ENCODE measurements at regions not wholly inside any gene's neighbourhood (a gene's known extent, or its start where the extent isn't known, plus 50 kb on each side); places are given as distances from the start of the nearest gene placed in this dataset.

DNA sequence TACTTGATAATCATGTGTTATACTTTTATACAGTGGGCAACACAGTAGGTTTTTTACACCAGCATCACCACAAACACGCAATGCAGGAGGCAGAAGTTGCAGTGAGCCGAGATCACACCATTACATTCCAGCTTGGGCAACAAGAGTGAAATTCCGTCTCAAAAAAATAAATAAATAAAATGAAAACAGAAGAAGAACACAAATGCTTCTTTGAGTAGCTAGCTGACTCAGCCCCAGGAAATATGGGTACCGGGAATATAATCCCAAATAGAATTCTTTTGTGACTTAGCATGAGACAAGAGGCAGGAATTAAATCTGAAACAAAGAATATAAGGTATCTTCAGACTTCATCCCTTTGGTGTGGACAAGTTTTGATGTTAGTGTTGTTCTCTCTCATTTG is 164.2 kb upstream of the ATXN1 start:
- WGBS, result 97% methylated on average over 4 of the region's 4 CpGs
- no peak overlapping the region for H3K27ac ChIP-seq (ENCODE audit: low read depth, low read length)
- no peaks in the 10 kb centered on the region for H3K4me1 ChIP-seq (ENCODE audit: insufficient read depth, low read length)
- H3K27me3 ChIP-seq (ENCODE audit: insufficient read depth, low read length), result no peaks in the 10 kb centered on the region
- no peak overlapping the region for H3K4me3 ChIP-seq (ENCODE audit: low read length)
- no peaks in the 10 kb centered on the region for H3K9me3 ChIP-seq (ENCODE audit: insufficient read depth, low read depth, low read length)
- no peak overlapping the region for H3K9ac ChIP-seq (ENCODE audit: low read depth, low read length)
- no peaks in the 10 kb centered on the region for H3K36me3 ChIP-seq (ENCODE audit: insufficient read depth, low read length)

DNA sequence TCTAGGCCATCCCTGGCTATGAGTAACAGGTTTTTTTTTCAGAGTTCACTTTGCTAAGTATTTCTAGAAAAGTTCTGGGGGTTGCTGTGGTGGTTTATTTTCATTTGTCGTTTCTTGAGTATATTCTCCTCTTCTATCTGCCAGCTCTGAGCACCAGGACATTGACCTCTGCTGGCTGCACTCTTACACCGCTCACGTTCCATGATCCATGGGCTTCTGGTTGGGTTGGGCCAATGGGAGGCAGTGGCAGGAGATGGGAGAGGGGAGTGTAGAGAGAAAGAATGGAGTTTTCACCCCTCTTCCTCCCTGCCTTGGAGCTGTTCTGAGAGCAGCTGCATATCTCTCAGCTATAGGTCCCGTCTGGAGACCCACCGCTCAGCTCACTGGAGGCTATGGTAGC is 161.0 kb upstream of the ATXN1 start:
- no peaks in the 10 kb centered on the region for H3K9me3 ChIP-seq (ENCODE audit: insufficient read depth, low read depth, low read length)
- no peaks in the 10 kb centered on the region for H3K36me3 ChIP-seq (ENCODE audit: insufficient read depth, low read length)
- no peaks in the 10 kb centered on the region for H3K27me3 ChIP-seq (ENCODE audit: insufficient read depth, low read length)
- no peak overlapping the region for H3K4me3 ChIP-seq (ENCODE audit: low read length)
- H3K9ac ChIP-seq (ENCODE audit: low read depth, low read length), result no peak overlapping the region
- WGBS, result 66% methylated on average over 5 of the region's 5 CpGs
- no peak overlapping the region for H3K27ac ChIP-seq (ENCODE audit: low read depth, low read length)
- no peaks in the 10 kb centered on the region for H3K4me1 ChIP-seq (ENCODE audit: insufficient read depth, low read length)

DNA sequence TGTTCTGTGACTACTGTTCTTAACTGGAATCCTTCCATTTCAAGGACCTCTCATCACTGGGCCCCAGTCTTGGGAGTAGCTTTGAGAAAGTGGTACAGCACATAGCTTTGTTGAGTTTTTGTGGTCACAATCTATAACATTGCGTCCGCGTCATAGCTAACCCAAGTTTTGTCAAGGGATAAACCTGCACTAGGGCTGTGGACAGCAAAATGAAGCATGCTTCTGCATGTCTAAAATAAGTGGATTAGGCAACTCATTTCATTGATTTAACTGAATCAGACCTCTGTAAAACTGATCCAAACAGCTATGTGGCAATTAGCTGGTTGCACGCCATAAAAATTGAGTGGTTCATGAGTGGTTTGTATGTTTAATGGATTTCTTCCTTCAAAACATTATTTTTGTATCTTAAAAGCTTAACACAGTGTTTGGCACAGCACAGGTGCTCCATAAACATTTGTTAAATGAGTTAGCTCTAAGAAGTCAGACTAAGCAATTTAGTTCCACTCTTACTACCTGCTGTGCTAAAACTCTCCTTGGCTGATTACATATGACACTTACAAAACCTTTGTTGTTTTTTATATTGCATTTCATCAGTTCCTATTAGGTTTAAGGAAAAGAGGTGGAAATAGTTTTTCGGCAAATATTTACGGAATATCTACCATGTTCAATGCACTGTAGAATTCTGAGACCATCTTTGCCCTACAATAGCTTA is 160.3 kb upstream of the ATXN1 start:
- Histone ChIP-seq H3K27ac (ENCODE audit: low read depth, low read length) (no peak overlapping the region), H3K4me3 (ENCODE audit: low read length) (no peak overlapping the region), H3K27me3 (ENCODE audit: insufficient read depth, low read length) (no peaks in the 10 kb centered on the region), H3K36me3 (ENCODE audit: insufficient read depth, low read length) (no peaks in the 10 kb centered on the region), H3K9ac (ENCODE audit: low read depth, low read length) (no peak overlapping the region), H3K9me3 (ENCODE audit: insufficient read depth, low read depth, low read length) (no peaks in the 10 kb centered on the region), H3K4me1 (ENCODE audit: insufficient read depth, low read length) (no peaks in the 10 kb centered on the region)
- WGBS, result 79% methylated on average over 6 of the region's 6 CpGs

DNA sequence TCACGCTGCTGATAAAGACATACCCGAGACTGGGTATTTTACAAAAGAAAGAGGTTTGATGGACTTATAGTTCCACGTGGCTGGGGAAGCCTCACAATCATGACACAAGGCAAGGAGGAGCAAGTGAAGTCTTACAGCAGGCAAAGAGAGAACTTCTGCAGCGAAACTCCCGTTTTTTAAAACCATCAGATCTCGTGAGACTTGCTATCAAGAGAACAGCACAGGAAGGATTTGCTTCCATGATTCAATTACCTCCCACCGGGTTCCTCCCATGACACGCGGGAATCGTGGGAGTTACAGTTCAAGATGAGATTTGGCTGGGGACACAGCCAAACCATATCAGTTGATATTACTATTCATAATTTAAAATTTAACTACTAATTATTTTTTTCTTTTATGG is 157.3 kb upstream of the ATXN1 start:
- 83% methylated on average over 8 of the region's 10 CpGs for WGBS
- no peak overlapping the region for H3K27ac ChIP-seq (ENCODE audit: low read depth, low read length)
- H3K4me3 ChIP-seq (ENCODE audit: low read length), result no peak overlapping the region
- H3K9me3 ChIP-seq (ENCODE audit: insufficient read depth, low read depth, low read length), result peaks cover 4% of the 10 kb centered on the region
- H3K4me1 ChIP-seq (ENCODE audit: insufficient read depth, low read length), result no peaks in the 10 kb centered on the region
- no peak overlapping the region for H3K9ac ChIP-seq (ENCODE audit: low read depth, low read length)
- H3K36me3 ChIP-seq (ENCODE audit: insufficient read depth, low read length), result no peaks in the 10 kb centered on the region
- no peaks in the 10 kb centered on the region for H3K27me3 ChIP-seq (ENCODE audit: insufficient read depth, low read length)

DNA sequence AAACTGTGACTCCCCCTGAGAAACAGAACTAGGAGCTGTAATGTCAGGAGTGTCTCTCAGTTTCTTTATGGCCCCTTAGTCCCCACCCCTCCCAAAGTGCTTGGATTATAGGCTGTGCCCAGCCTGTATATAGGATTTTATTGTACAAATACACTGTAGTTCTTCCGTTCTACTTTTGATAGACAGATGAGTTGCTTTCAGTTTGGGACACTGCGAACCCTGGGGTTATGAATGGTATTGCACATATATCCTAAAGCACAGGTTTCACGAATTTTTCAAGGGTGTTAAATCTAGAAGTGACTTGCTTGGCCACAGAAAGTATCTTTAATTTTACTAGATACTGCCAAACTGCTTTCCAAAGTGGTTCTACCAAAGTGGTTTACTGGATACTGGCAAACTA is 152.9 kb upstream of the ATXN1 start:
- Histone ChIP-seq H3K9ac (ENCODE audit: low read depth, low read length) (no peak overlapping the region), H3K9me3 (ENCODE audit: insufficient read depth, low read depth, low read length) (peaks cover 8% of the 10 kb centered on the region), H3K36me3 (ENCODE audit: insufficient read depth, low read length) (no peaks in the 10 kb centered on the region), H3K27ac (ENCODE audit: low read depth, low read length) (no peak overlapping the region), H3K4me1 (ENCODE audit: insufficient read depth, low read length) (no peaks in the 10 kb centered on the region), H3K4me3 (ENCODE audit: low read length) (no peak overlapping the region), H3K27me3 (ENCODE audit: insufficient read depth, low read length) (no peaks in the 10 kb centered on the region)
- 97% methylated on average over 3 of the region's 3 CpGs for WGBS

DNA sequence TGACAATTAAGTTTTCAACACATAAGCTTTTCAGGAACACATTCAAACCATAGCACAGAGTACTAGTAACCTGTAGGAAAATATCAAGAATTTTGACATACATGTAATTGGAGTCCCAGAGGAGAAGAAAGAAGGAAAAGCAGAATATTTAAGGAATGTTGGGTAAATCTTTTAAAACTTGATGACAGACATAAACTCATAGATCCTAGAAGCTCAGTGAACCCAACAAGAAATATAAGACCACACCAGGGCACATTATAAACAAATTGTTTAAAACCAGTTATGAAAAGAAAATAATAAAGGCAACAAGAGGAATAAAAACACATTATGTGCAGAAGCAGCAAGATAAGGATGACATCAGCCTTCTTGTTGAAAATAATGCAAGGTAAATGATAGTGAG is 151.5 kb upstream of the ATXN1 start:
- Histone ChIP-seq H3K9me3 (ENCODE audit: insufficient read depth, low read depth, low read length) (peaks cover 8% of the 10 kb centered on the region), H3K9ac (ENCODE audit: low read depth, low read length) (no peak overlapping the region), H3K4me3 (ENCODE audit: low read length) (no peak overlapping the region), H3K27me3 (ENCODE audit: insufficient read depth, low read length) (no peaks in the 10 kb centered on the region), H3K36me3 (ENCODE audit: insufficient read depth, low read length) (no peaks in the 10 kb centered on the region), H3K4me1 (ENCODE audit: insufficient read depth, low read length) (no peaks in the 10 kb centered on the region), H3K27ac (ENCODE audit: low read depth, low read length) (no peak overlapping the region)

DNA sequence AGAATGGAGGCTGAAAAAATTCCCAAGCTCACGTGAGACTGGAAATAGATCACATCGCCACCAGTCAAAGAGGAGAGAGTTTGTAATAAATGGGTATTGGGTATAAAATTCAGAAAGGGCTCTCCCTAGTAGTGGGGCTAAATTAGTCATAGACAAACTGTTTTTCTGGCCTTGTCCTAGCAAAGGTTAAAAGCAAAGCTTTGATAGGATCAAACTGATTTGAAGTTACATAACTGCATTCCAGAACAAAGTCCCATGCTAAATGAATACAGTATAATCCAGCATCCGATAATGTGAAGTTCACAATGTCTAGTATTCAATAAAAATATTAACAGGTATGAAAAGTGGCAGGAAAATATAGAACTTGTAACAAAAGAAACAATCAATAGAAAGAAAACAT is 149.8 kb upstream of the ATXN1 start:
- no peak overlapping the region for H3K27ac ChIP-seq (ENCODE audit: low read depth, low read length)
- no peak overlapping the region for H3K4me3 ChIP-seq (ENCODE audit: low read length)
- 90% methylated on average over 2 of the region's 3 CpGs for WGBS
- no peak overlapping the region for H3K9ac ChIP-seq (ENCODE audit: low read depth, low read length)
- H3K9me3 ChIP-seq (ENCODE audit: insufficient read depth, low read depth, low read length), result peaks cover 8% of the 10 kb centered on the region
- H3K4me1 ChIP-seq (ENCODE audit: insufficient read depth, low read length), result no peaks in the 10 kb centered on the region
- no peaks in the 10 kb centered on the region for H3K36me3 ChIP-seq (ENCODE audit: insufficient read depth, low read length)
- no peaks in the 10 kb centered on the region for H3K27me3 ChIP-seq (ENCODE audit: insufficient read depth, low read length)

DNA sequence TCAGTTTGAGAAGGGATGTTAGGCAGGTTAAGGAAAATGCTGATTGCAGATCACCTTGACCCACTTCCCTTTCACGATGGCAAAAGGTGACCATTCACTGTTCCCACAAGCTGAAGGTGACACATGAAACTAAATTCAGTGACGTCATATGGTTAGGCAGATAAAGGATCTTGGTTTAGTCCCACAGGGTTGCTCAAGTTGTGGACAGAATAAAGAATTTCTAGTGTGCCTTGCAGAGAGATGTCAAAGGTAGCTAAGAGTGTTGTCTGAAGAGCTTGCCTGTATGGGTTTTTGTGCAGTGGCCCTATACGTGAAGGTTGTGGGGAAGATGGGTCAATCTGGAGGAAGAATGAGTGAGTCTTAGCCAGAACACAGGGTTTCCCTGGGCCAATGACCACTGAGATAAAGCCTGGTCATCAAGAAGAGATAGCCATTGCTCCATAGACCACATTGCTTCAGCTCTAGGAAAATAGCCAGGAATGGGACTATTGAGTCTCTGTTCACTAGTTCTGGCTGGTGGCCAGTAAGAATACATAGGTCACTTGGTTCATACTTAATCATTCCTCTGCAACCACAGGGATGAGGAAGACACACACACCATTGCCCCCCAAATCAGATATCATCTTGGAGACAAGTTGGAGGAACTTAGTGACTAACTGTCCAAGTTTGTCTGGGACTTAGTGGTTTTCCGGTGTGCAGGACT is 148.5 kb upstream of the ATXN1 start:
- Histone ChIP-seq H3K4me1 (ENCODE audit: insufficient read depth, low read length) (no peaks in the 10 kb centered on the region), H3K4me3 (ENCODE audit: low read length) (no peak overlapping the region), H3K9me3 (ENCODE audit: insufficient read depth, low read depth, low read length) (peaks cover 8% of the 10 kb centered on the region), H3K36me3 (ENCODE audit: insufficient read depth, low read length) (no peaks in the 10 kb centered on the region), H3K27ac (ENCODE audit: low read depth, low read length) (no peak overlapping the region), H3K9ac (ENCODE audit: low read depth, low read length) (no peak overlapping the region), H3K27me3 (ENCODE audit: insufficient read depth, low read length) (no peaks in the 10 kb centered on the region)
- WGBS, result 92% methylated on average over 4 of the region's 4 CpGs

DNA sequence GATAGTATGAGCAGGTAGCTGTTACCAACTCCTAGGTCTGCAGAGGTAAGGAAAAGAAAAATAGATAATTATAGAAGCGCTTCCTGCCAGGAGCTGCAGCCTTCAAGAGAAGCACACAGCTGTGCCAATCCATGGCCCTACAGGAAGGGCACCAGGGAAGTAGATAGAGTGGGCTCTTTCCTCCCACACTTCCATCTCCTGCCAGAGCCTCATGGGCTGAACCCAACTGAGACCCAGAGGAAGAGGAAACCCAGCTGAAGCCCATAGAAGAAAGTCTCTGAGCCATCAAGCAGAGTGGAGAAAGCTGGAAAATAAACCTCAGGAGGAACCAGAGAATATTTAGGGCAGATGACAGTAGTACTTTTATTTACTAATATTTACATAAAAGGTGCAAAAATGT is 146.7 kb upstream of the ATXN1 start:
- Histone ChIP-seq H3K9me3 (ENCODE audit: insufficient read depth, low read depth, low read length) (no peaks in the 10 kb centered on the region), H3K27me3 (ENCODE audit: insufficient read depth, low read length) (no peaks in the 10 kb centered on the region), H3K27ac (ENCODE audit: low read depth, low read length) (no peak overlapping the region), H3K4me1 (ENCODE audit: insufficient read depth, low read length) (no peaks in the 10 kb centered on the region), H3K4me3 (ENCODE audit: low read length) (no peak overlapping the region), H3K9ac (ENCODE audit: low read depth, low read length) (no peak overlapping the region), H3K36me3 (ENCODE audit: insufficient read depth, low read length) (no peaks in the 10 kb centered on the region)
- WGBS, result 93% methylated on average over 1 of the region's 1 CpG

DNA sequence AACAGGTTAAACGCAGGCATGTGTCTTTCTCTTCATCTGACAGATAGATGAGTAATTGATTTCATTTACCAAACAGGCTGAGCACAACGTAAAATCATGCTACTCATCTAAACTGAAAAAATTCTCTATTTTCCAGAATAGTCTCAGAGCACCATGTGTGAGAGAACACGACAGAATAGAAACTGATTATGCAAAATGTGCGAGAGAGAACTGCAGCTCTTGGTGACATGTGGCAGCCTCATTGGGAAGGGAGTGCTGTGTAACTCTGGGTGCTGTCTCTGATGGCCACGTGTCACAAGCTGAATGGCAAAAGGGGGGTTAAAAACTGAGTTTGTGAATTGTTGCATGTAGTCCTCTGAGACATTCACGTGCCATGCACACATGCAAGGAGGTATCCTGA is 143.7 kb upstream of the ATXN1 start:
- Histone ChIP-seq H3K27ac (ENCODE audit: low read depth, low read length) (no peak overlapping the region), H3K4me1 (ENCODE audit: insufficient read depth, low read length) (no peaks in the 10 kb centered on the region), H3K36me3 (ENCODE audit: insufficient read depth, low read length) (no peaks in the 10 kb centered on the region), H3K9me3 (ENCODE audit: insufficient read depth, low read depth, low read length) (no peaks in the 10 kb centered on the region), H3K4me3 (ENCODE audit: low read length) (no peak overlapping the region), H3K27me3 (ENCODE audit: insufficient read depth, low read length) (no peaks in the 10 kb centered on the region), H3K9ac (ENCODE audit: low read depth, low read length) (no peak overlapping the region)
- WGBS, result 87% methylated on average over 6 of the region's 6 CpGs

DNA sequence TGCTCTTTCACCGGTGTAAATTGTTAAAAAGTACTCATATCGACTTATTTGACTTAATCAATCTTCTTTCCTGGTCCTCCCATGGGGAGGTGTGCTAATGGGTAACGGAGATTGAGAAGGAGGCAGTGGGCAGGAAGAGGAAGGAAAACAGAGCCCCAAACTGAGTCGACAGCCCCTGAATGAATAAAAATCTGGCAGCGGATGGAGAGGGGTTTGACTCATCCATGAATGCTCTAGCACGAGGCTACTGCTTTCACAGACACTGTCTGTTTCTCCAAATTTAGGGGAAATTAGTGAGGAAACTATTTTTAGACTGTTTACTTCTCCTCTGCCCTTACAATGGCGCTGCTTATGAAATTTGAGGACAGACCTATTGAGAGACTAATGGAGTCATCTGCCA is 142.2 kb upstream of the ATXN1 start:
- Histone ChIP-seq H3K9ac (ENCODE audit: low read depth, low read length) (no peak overlapping the region), H3K4me1 (ENCODE audit: insufficient read depth, low read length) (no peaks in the 10 kb centered on the region), H3K27me3 (ENCODE audit: insufficient read depth, low read length) (no peaks in the 10 kb centered on the region), H3K36me3 (ENCODE audit: insufficient read depth, low read length) (no peaks in the 10 kb centered on the region), H3K9me3 (ENCODE audit: insufficient read depth, low read depth, low read length) (no peaks in the 10 kb centered on the region), H3K27ac (ENCODE audit: low read depth, low read length) (no peak overlapping the region), H3K4me3 (ENCODE audit: low read length) (no peak overlapping the region)
- WGBS, result 86% methylated on average over 6 of the region's 7 CpGs

DNA sequence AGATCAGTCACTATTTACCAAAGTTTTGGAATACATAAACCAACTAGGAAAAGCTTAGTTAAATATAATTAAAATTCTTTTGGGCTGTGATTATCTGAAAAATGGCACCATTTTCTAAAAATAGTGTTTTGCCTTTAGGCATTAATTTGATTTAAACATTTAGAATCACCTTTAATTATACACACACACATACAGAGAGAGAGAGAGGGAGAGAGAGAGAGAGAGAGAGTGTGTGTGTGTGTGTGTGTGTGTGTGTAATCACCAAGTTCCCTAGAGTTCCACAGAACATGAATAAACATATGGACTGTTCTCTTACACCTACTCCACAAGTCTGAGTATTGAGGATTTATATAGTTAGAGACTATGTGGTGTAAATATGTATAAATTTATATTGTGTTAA is 141.2 kb upstream of the ATXN1 start:
- no peak overlapping the region for H3K9ac ChIP-seq (ENCODE audit: low read depth, low read length)
- no peaks in the 10 kb centered on the region for H3K36me3 ChIP-seq (ENCODE audit: insufficient read depth, low read length)
- H3K4me1 ChIP-seq (ENCODE audit: insufficient read depth, low read length), result no peaks in the 10 kb centered on the region
- no peak overlapping the region for H3K4me3 ChIP-seq (ENCODE audit: low read length)
- no peak overlapping the region for H3K27ac ChIP-seq (ENCODE audit: low read depth, low read length)
- no peaks in the 10 kb centered on the region for H3K27me3 ChIP-seq (ENCODE audit: insufficient read depth, low read length)
- H3K9me3 ChIP-seq (ENCODE audit: insufficient read depth, low read depth, low read length), result no peaks in the 10 kb centered on the region

Measured in HUES64 (cell line).